ENCODE measurements at regions not wholly inside any gene's neighbourhood (a gene's known extent, or its start where the extent isn't known, plus 50 kb on each side); places are given as distances from the start of the nearest gene placed in this dataset.

GRCh38 chr6:164563924-164564323, 745.5 kb downstream of the C6orf118 start:
- DNase-seq (ENCODE audit: extremely low read depth, low read depth), result no peak
- no peak for TF ChIP-seq CTCF (IDR thresholded peaks at IDR 0.05; ENCODE audit: low read depth, low read length, missing control alignments)

GRCh38 chr6:164561656-164562055, 747.7 kb downstream of the C6orf118 start:
- no peak for DNase-seq (ENCODE audit: extremely low read depth, low read depth)
- TF ChIP-seq CTCF (IDR thresholded peaks at IDR 0.05; ENCODE audit: low read depth, low read length, missing control alignments), result no peak
- H3K4me3 ChIP-seq (replicated peaks; ENCODE audit: low read depth, low read length), result no peak overlapping the region

More at GRCh38 chr6:164563924-164564323, 745.5 kb downstream of the C6orf118 start:
- no peak overlapping the region for H3K4me3 ChIP-seq (replicated peaks; ENCODE audit: low read depth, low read length)

GRCh38 chr6:164554700-164555476, 754.5 kb downstream of the C6orf118 start:
- DNase-seq (ENCODE audit: extremely low read depth, low read depth), result no peak
- no peak for TF ChIP-seq CTCF (IDR thresholded peaks at IDR 0.05; ENCODE audit: low read depth, low read length, missing control alignments)
- no peak overlapping the region for H3K4me3 ChIP-seq (replicated peaks; ENCODE audit: low read depth, low read length)

GRCh38 chr6:164554226-164554625, 755.2 kb downstream of the C6orf118 start:
- H3K4me3 ChIP-seq (replicated peaks; ENCODE audit: low read depth, low read length), result no peak overlapping the region
- no peak for TF ChIP-seq CTCF (IDR thresholded peaks at IDR 0.05; ENCODE audit: low read depth, low read length, missing control alignments)
- no peak for DNase-seq (ENCODE audit: extremely low read depth, low read depth)

GRCh38 chr6:164551706-164552105, 757.7 kb downstream of the C6orf118 start:
- no peak for TF ChIP-seq CTCF (IDR thresholded peaks at IDR 0.05; ENCODE audit: low read depth, low read length, missing control alignments)
- H3K4me3 ChIP-seq (replicated peaks; ENCODE audit: low read depth, low read length), result no peak overlapping the region
- no peak for DNase-seq (ENCODE audit: extremely low read depth, low read depth)

- TF ChIP-seq CTCF (IDR thresholded peaks at IDR 0.05; ENCODE audit: low read depth, low read length, missing control alignments), result no peak
- no peak overlapping the region for H3K4me3 ChIP-seq (replicated peaks; ENCODE audit: low read depth, low read length)
Measured at GRCh38 chr6:164547076-164547475, 762.3 kb downstream of the C6orf118 start.

GRCh38 chr6:164546263-164546662, 763.1 kb downstream of the C6orf118 start:
- no peak overlapping the region for H3K4me3 ChIP-seq (replicated peaks; ENCODE audit: low read depth, low read length)
- no peak for TF ChIP-seq CTCF (IDR thresholded peaks at IDR 0.05; ENCODE audit: low read depth, low read length, missing control alignments)
- DNase-seq (ENCODE audit: extremely low read depth, low read depth), result no peak

More at GRCh38 chr6:164547076-164547475, 762.3 kb downstream of the C6orf118 start:
- DNase-seq (ENCODE audit: extremely low read depth, low read depth), result no peak

All from HFF-Myc (cell line).